ENCODE measurements at regions not wholly inside any gene's neighbourhood (a gene's known extent, or its start where the extent isn't known, plus 50 kb on each side); places are given as distances from the start of the nearest gene placed in this dataset.

DNA sequence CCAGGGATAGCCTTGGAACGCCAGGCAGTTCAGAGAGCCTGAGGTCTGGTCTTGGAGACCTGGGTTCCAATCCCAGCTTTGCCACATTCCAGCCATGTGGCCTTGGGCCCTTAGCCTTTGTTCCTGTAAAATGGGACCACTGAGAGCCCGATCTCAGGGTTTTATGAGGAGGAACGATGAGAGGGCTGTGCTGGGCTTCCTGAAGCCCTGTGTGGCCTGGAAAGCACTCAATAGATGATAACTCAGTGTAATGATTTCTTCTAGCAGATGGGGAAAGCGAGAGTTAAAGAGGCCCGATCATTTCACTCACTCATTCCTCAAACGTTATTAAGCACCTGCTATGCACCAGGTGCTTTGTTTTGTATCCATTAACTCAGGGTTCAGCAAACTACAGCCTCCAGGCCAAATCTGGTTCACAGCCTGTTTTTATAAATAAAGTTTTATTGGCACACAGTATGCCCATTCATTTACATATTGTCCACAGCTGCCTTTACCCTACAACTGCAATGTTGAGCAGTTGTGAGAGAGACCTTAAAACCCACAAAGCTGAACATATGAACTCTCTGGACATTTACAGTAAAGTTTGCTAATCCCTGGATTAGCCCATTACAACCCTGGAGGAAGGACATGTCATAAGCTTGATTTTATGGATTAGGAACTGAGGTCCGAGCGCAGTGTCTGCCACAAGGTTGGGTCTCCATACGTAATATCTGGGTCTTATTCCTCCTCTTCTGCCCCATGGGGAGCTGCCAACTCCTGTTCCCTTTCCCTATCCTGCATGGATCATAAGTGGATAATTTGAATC lies 90.4 kb downstream of the CEBPB start:
- Histone ChIP-seq H3K4me1 (peaks cover 0 to 56% (median 29%) of the 10 kb centered on the region in 3 donors), H3K27ac (peak overlapping the region in 2 of 4 donors; percentile 3 to 15), H3K36me3 (no peaks in the 10 kb centered on the region), H3K4me3 (no peak overlapping the region), H3K27me3 (no peaks in the 10 kb centered on the region), H3K9me3 (no peaks in the 10 kb centered on the region)
- WGBS, 2 donors (ENCODE audit: low coverage in 1 of 2): 70 to 89% methylated on average over 3 to 7 of the region's 9 CpGs
- no peak for ATAC-seq
- TF ChIP-seq, protein P1, sequence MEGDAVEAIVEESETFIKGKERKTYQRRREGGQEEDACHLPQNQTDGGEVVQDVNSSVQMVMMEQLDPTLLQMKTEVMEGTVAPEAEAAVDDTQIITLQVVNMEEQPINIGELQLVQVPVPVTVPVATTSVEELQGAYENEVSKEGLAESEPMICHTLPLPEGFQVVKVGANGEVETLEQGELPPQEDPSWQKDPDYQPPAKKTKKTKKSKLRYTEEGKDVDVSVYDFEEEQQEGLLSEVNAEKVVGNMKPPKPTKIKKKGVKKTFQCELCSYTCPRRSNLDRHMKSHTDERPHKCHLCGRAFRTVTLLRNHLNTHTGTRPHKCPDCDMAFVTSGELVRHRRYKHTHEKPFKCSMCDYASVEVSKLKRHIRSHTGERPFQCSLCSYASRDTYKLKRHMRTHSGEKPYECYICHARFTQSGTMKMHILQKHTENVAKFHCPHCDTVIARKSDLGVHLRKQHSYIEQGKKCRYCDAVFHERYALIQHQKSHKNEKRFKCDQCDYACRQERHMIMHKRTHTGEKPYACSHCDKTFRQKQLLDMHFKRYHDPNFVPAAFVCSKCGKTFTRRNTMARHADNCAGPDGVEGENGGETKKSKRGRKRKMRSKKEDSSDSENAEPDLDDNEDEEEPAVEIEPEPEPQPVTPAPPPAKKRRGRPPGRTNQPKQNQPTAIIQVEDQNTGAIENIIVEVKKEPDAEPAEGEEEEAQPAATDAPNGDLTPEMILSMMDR (IDR thresholded peaks at IDR 0.05): no peak
- TF ChIP-seq POLR2AphosphoS5 (IDR thresholded peaks at IDR 0.05): no peak

DNA sequence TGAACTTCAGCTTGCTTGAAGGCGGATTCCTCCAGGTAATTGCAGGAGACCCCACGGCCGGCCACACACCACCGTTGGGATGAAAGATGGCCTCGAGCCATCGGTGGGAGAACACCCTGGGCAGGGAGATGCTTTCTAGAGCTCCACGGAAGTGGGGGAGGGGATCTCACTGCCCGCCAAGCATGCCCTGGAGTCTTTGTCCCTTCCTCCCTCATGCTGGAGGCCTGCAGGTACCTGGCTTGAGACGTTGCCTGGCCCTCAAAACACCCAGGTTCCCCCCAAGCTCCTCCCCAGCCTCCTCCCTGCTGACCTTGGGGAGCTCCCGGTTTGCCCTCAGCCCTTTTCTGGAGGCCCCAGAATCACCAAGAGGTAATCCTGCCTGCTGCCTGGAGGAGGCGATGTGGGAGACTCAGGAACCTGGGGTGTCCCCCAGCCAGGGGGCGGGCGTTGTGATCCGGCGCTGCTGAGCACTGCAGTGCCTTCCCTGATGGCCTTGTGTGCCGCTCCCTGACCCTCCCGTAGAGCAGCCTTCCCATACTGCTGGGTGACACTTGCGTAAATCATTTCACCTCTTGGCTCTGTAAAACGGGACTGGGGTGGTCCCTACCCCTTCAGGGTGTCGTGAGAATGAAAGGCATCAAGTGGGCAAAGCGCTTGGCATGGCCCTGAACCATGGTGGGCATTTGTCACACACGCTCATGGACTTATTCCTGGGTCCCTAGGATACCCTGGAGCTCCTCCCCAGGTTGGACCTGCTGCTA lies 91.4 kb downstream of the CEBPB start:
- H3K27ac ChIP-seq: no peak overlapping the region
- 82% methylated on average over 4 of the region's 22 CpGs; no CpG with 5 or more reads in 1 of the 2 donors for WGBS, 2 donors (ENCODE audit: low coverage in 1 of 2)
- H3K4me1 ChIP-seq: peaks cover 0 to 65% (median 36%) of the 10 kb centered on the region in 3 donors
- no peaks in the 10 kb centered on the region for H3K9me3 ChIP-seq
- H3K4me3 ChIP-seq: no peak overlapping the region
- ATAC-seq: no peak
- H3K36me3 ChIP-seq: no peaks in the 10 kb centered on the region
- no peaks in the 10 kb centered on the region for H3K27me3 ChIP-seq
- no peak for TF ChIP-seq POLR2AphosphoS5 (IDR thresholded peaks at IDR 0.05)
- TF ChIP-seq, protein P1 (IDR thresholded peaks at IDR 0.05): no peak
- no peak for TF ChIP-seq POLR2A (IDR thresholded peaks at IDR 0.05)
- TF ChIP-seq EP300 (IDR thresholded peaks at IDR 0.05): no peak

DNA sequence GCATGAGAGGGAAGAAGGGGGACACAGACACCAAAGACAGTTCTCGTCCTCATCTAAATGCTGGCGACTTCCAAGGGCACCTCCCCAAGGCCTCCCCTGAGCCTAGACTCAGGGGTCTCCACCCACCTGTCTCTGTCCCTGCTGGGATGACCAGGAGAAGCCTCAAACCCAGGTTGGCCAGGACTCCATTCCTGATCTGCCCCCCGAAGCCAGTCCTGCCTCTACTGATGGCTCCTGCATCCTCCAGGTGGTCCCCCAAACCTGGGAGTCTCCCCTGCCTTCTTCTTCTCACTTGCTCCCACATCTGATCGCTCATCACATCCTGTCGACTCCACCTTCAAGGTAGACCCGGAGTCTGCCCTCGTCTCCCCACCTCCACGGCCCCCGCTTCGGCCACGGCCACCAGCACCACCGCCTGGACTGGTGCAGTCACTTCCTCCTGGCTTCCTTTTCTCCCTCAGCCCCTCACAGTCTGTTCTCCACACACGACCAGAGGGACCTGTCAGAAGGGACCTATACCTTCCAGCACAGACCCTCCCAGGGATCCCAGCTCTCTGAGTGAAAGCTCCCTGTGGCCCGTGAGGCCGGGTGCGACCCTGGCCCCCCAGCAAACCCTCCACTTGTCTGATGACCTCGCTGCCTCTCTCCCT lies 92.1 kb downstream of the CEBPB start:
- Histone ChIP-seq H3K27me3 (no peaks in the 10 kb centered on the region), H3K27ac (peak overlapping the region in 2 of 4 donors; percentile 11 to 76), H3K4me3 (no peak overlapping the region), H3K9me3 (no peaks in the 10 kb centered on the region), H3K36me3 (no peaks in the 10 kb centered on the region), H3K4me1 (peaks cover 0 to 64% (median 36%) of the 10 kb centered on the region in 3 donors)
- WGBS, 2 donors (ENCODE audit: low coverage in 1 of 2): 62% methylated on average over 16 of the region's 17 CpGs; no CpG with 5 or more reads in 1 of the 2 donors
- TF ChIP-seq, protein P1 (IDR thresholded peaks at IDR 0.05): no peak
- no peak for TF ChIP-seq EP300 (IDR thresholded peaks at IDR 0.05)
- TF ChIP-seq POLR2AphosphoS5 (IDR thresholded peaks at IDR 0.05): no peak
- no peak for TF ChIP-seq POLR2A (IDR thresholded peaks at IDR 0.05)
- ATAC-seq: no peak

DNA sequence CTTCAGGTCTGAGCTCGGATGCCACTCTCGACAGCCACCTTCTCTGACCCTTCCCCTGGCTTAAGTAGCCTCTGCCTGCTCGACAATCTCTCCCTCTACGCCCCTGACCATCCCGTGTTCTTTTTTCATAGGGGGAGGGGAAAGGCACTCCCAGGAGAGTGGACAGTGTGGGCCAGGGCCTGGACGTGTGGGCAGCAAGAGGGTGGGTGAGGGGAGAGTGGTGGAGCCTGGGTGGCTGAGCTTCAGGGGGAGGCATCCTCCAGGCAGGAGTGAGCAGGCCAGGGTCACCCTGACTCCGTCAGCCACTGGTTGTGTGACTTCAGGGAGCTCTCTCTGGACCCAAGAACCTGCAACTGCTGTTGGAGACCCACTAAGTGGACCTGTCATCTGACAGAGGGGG lies 92.7 kb downstream of the CEBPB start:
- no peak overlapping the region for H3K4me3 ChIP-seq
- WGBS, 2 donors (ENCODE audit: low coverage in 1 of 2): 72% methylated on average over 2 of the region's 7 CpGs; no CpG with 5 or more reads in 1 of the 2 donors
- H3K36me3 ChIP-seq: no peaks in the 10 kb centered on the region
- peak overlapping the region in 3 of 4 donors; percentile 11 to 76 (median 26) for H3K27ac ChIP-seq
- no peak for ATAC-seq
- TF ChIP-seq POLR2AphosphoS5 (IDR thresholded peaks at IDR 0.05) (no peak), POLR2A (IDR thresholded peaks at IDR 0.05) (no peak), EP300 (IDR thresholded peaks at IDR 0.05) (no peak)
- TF ChIP-seq, protein P1 (IDR thresholded peaks at IDR 0.05): no peak
- no peaks in the 10 kb centered on the region for H3K27me3 ChIP-seq
- H3K4me1 ChIP-seq: peaks cover 0 to 58% (median 33%) of the 10 kb centered on the region in 3 donors
- no peaks in the 10 kb centered on the region for H3K9me3 ChIP-seq

Data from gastroesophageal sphincter (tissue), 4 donors.